ENCODE measurements at regions not wholly inside any gene's neighbourhood (a gene's known extent, or its start where the extent isn't known, plus 50 kb on each side); places are given as distances from the start of the nearest gene placed in this dataset.

DNA sequence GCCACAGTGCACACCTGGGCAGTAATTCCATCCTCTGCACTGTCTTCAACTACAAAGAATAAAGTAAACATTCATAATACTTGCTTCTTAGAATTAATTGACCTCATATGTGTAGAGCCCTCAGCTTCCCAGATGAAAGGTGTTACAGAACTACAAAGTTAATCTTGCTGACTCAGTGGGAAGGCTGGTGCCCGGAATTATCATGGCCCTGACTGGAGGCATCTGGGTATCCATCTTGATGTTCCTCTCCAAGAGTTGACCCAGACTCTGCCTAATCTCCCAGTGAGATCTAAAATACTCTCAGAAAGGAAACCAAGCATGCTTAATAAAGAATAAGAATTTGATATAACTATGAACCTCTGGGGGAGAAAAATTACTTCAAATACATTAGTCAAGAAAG, 147.0 kb upstream of the ARID2 start:
- H3K36me3 ChIP-seq (ENCODE audit: control insufficient read depth in 2 of 2, extremely low read depth in 1 of 2, insufficient read depth in 2 of 2, low read length in 2 of 2), result no peaks in the 10 kb centered on the region
- H3K27me3 ChIP-seq (ENCODE audit: control insufficient read depth in 2 of 2, insufficient read depth in 2 of 2, low read length in 2 of 2), result peaks cover 2% of the 10 kb centered on the region in 2 experiments
- dilution Hi-C loops (cut with MboI; ENCODE audit: extremely low pct_ligation_motif_present, low sequenced_read_pairs), result no loop called here
- DNase-seq (ENCODE audit: low read depth, low spot score) (no peak), FAIRE-seq (no peak)
- no peak overlapping the region for H3K4me3 ChIP-seq (replicated peaks in 1 of 3; ENCODE audit: insufficient read depth in 1 of 3, low read depth in 1 of 3, low read length in 3 of 3)
- TF ChIP-seq GATA2 (IDR thresholded peaks at IDR 0.05; ENCODE audit: insufficient read depth, insufficient read length, low read depth, low read length) (no peak), EZH2 (IDR thresholded peaks at IDR 0.05; ENCODE audit: borderline replicate concordance, low read depth, low read length, severe bottlenecking) (no peak), POLR2AphosphoS5 (IDR thresholded peaks at IDR 0.05; ENCODE audit: insufficient read depth, low read depth, low read length) (no peak), FOS (IDR thresholded peaks at IDR 0.05; ENCODE audit: borderline replicate concordance, insufficient read depth, low read length) (no peak), POLR2A (IDR thresholded peaks at IDR 0.05; ENCODE audit: low read depth, low read length) (no peak), MYC (IDR thresholded peaks at IDR 0.05; ENCODE audit: low read depth, low read length) (no peak), JUN (IDR thresholded peaks at IDR 0.05; ENCODE audit: borderline replicate concordance, insufficient read depth, insufficient read length, low read depth) (no peak)
- TF ChIP-seq, protein P1, sequence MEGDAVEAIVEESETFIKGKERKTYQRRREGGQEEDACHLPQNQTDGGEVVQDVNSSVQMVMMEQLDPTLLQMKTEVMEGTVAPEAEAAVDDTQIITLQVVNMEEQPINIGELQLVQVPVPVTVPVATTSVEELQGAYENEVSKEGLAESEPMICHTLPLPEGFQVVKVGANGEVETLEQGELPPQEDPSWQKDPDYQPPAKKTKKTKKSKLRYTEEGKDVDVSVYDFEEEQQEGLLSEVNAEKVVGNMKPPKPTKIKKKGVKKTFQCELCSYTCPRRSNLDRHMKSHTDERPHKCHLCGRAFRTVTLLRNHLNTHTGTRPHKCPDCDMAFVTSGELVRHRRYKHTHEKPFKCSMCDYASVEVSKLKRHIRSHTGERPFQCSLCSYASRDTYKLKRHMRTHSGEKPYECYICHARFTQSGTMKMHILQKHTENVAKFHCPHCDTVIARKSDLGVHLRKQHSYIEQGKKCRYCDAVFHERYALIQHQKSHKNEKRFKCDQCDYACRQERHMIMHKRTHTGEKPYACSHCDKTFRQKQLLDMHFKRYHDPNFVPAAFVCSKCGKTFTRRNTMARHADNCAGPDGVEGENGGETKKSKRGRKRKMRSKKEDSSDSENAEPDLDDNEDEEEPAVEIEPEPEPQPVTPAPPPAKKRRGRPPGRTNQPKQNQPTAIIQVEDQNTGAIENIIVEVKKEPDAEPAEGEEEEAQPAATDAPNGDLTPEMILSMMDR (IDR thresholded peaks at IDR 0.05; ENCODE audit: extremely low read depth in 1 of 2, insufficient read depth in 1 of 2, low read depth in 1 of 2, low read length in 2 of 2), result no peak
- TF ChIP-seq, protein P2, sequence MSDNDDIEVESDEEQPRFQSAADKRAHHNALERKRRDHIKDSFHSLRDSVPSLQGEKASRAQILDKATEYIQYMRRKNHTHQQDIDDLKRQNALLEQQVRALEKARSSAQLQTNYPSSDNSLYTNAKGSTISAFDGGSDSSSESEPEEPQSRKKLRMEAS (IDR thresholded peaks at IDR 0.05; ENCODE audit: insufficient read depth, insufficient read length), result no peak
- intact Hi-C loops (cut with micrococcal nuclease), result no loop called here
- BruUV-seq (replicated peaks), result no TSS peak
- no peak overlapping the region for H3K27ac ChIP-seq (ENCODE audit: insufficient read depth, low read depth, low read length)
- H3K4me1 ChIP-seq (ENCODE audit: control insufficient read depth, extremely low read depth, insufficient read depth, low read length), result no peaks in the 10 kb centered on the region
- H3K9me3 ChIP-seq (replicated peaks; ENCODE audit: control insufficient read depth, insufficient read depth, low read length), result no peaks in the 10 kb centered on the region
- ChIA-PET CTCF (interaction anchor here (1.3 kb wide), 1 partner anchor 15 kb away, joined by 4 read pairs; no protein-coding TSS in a partner anchor), POLR2A (no interaction called here)
- no peaks in the 10 kb centered on the region for H3K9me1 ChIP-seq (replicated peaks; ENCODE audit: control insufficient read depth, extremely low read depth, insufficient read depth, low read length)
- H4K20me1 ChIP-seq (replicated peaks; ENCODE audit: control insufficient read depth, extremely low read depth, insufficient read depth, low read length), result no peaks in the 10 kb centered on the region
- no peak overlapping the region for H2AFZ ChIP-seq (ENCODE audit: low read depth, low read length)
- no peaks in the 10 kb centered on the region for H3K79me2 ChIP-seq (ENCODE audit: control insufficient read depth, insufficient read depth, low read length)
- no peak overlapping the region for H3K4me2 ChIP-seq (ENCODE audit: insufficient read depth, low read length)
- no peak overlapping the region for H3K9ac ChIP-seq (replicated peaks; ENCODE audit: extremely low read depth, insufficient read depth, low read length)

All from endothelial cell of umbilical vein (primary cell).